Ovary (tissue), 3 donors: ENCODE measurements at regions not wholly inside any gene's neighbourhood (a gene's known extent, or its start where the extent isn't known, plus 50 kb on each side); places are given as distances from the start of the nearest gene placed in this dataset.

ENCODE experiments used
- POLR2A ChIP-seq: fragments of 450-650 bp; IDR thresholded peaks from one replicate; pipeline ENCODE4 v1.6.1; 2017; ENCODE audit warnings: antibody characterized with exemption, mild to moderate bottlenecking, moderate library complexity
- TF ChIP-seq, protein P1 (sequence below), 3 donors: fragments of 450-650 bp in 2 of 3; fragments of 200-600 bp in 1 of 3; IDR thresholded peaks; one replicate each; pipeline versions ENCODE4 v1.5.1 to v1.8.0; 2016 to 2022; ENCODE audit warnings: antibody characterized with exemption in 3 of 3, mild to moderate bottlenecking in 1 of 3
- donor health status: DM: no; HTN: no; CAD: no.

- TF ChIP-seq, protein P1, sequence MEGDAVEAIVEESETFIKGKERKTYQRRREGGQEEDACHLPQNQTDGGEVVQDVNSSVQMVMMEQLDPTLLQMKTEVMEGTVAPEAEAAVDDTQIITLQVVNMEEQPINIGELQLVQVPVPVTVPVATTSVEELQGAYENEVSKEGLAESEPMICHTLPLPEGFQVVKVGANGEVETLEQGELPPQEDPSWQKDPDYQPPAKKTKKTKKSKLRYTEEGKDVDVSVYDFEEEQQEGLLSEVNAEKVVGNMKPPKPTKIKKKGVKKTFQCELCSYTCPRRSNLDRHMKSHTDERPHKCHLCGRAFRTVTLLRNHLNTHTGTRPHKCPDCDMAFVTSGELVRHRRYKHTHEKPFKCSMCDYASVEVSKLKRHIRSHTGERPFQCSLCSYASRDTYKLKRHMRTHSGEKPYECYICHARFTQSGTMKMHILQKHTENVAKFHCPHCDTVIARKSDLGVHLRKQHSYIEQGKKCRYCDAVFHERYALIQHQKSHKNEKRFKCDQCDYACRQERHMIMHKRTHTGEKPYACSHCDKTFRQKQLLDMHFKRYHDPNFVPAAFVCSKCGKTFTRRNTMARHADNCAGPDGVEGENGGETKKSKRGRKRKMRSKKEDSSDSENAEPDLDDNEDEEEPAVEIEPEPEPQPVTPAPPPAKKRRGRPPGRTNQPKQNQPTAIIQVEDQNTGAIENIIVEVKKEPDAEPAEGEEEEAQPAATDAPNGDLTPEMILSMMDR (IDR thresholded peaks at IDR 0.05) = no peak
- TF ChIP-seq POLR2A = no peak
Measured at GRCh38 chr2:236498369-236498768, 71.3 kb upstream of the ACKR3 start.
